ENCODE measurements at regions not wholly inside any gene's neighbourhood (a gene's known extent, or its start where the extent isn't known, plus 50 kb on each side); places are given as distances from the start of the nearest gene placed in this dataset.

- WGBS (ENCODE audit: insufficient coverage): 80% methylated on average over 6 of the region's 9 CpGs
- H3K9me3 ChIP-seq (replicated peaks in 1 of 2; ENCODE audit: control insufficient read depth in 1 of 2, insufficient read depth in 1 of 2, low read length in 2 of 2): peaks cover 19 to 21% of the 10 kb centered on the region in 2 donors
- no peaks in the 10 kb centered on the region for H3K36me3 ChIP-seq (replicated peaks in 1 of 2; ENCODE audit: control insufficient read depth in 1 of 2, insufficient read depth in 2 of 2, low read length in 2 of 2)
- H3K4me2 ChIP-seq (replicated peaks; ENCODE audit: extremely low read depth, low read length, poor library complexity, severe bottlenecking): no peak overlapping the region
- no peaks in the 10 kb centered on the region for H3K27me3 ChIP-seq (ENCODE audit: control insufficient read depth in 2 of 2, insufficient read depth in 2 of 2, low read length in 2 of 2)
- Mint-ChIP-seq H3K36me3 (no peaks in the 10 kb centered on the region), H3K9me3 (peaks cover 5 to 16% (median 7%) of the 10 kb centered on the region in 7 donors), H3K27me3 (ENCODE audit: low read depth in 3 of 3) (peaks cover 0 to 1% (median 0%) of the 10 kb centered on the region in 3 donors), H3K4me3 (no peak overlapping the region), H3K4me1 (no peaks in the 10 kb centered on the region), H3K27ac (no peak overlapping the region)
- no peak for DNase-seq
- no peak overlapping the region for H3K9ac ChIP-seq (ENCODE audit: insufficient read depth, low read length, poor library complexity, severe bottlenecking)
- no peaks in the 10 kb centered on the region for H3K79me2 ChIP-seq (ENCODE audit: insufficient read depth, low read length)
- no peaks in the 10 kb centered on the region for H3K4me1 ChIP-seq (ENCODE audit: control insufficient read depth in 1 of 2, insufficient read depth in 2 of 2, low read length in 2 of 2)
- intact Hi-C loops (cut with micrococcal nuclease): no loop called here
- no peaks in the 10 kb centered on the region for H4K20me1 ChIP-seq (ENCODE audit: insufficient read depth, low read length)
- TF ChIP-seq CTCF (IDR thresholded peaks at IDR 0.05): no peak
- no peak overlapping the region for H2AFZ ChIP-seq (ENCODE audit: insufficient read depth, low read depth, low read length, poor library complexity, severe bottlenecking)
- H3K4me3 ChIP-seq (replicated peaks in 1 of 3; ENCODE audit: low read depth in 2 of 3, low read length in 3 of 3): no peak overlapping the region
- H3K27ac ChIP-seq (ENCODE audit: low read depth in 1 of 2, low read length in 2 of 2): no peak overlapping the region
These were observed 320.5 kb downstream of the AASDHPPT start for GRCh38 chr11:106397787-106398501.

- H3K36me3 Mint-ChIP-seq: no peaks in the 10 kb centered on the region
- Histone ChIP-seq H3K27ac (ENCODE audit: low read depth in 1 of 2, low read length in 2 of 2) (no peak overlapping the region), H3K4me1 (ENCODE audit: control insufficient read depth in 1 of 2, insufficient read depth in 2 of 2, low read length in 2 of 2) (no peaks in the 10 kb centered on the region), H3K9me3 (replicated peaks in 1 of 2; ENCODE audit: control insufficient read depth in 1 of 2, insufficient read depth in 1 of 2, low read length in 2 of 2) (peaks cover 19 to 21% of the 10 kb centered on the region in 2 donors), H3K79me2 (ENCODE audit: insufficient read depth, low read length) (no peaks in the 10 kb centered on the region), H3K9ac (ENCODE audit: insufficient read depth, low read length, poor library complexity, severe bottlenecking) (no peak overlapping the region), H3K4me3 (replicated peaks in 1 of 3; ENCODE audit: low read depth in 2 of 3, low read length in 3 of 3) (no peak overlapping the region), H2AFZ (ENCODE audit: insufficient read depth, low read depth, low read length, poor library complexity, severe bottlenecking) (no peak overlapping the region), H3K4me2 (replicated peaks; ENCODE audit: extremely low read depth, low read length, poor library complexity, severe bottlenecking) (no peak overlapping the region), H4K20me1 (ENCODE audit: insufficient read depth, low read length) (no peaks in the 10 kb centered on the region), H3K27me3 (ENCODE audit: control insufficient read depth in 2 of 2, insufficient read depth in 2 of 2, low read length in 2 of 2) (no peaks in the 10 kb centered on the region), H3K36me3 (replicated peaks in 1 of 2; ENCODE audit: control insufficient read depth in 1 of 2, insufficient read depth in 2 of 2, low read length in 2 of 2) (no peaks in the 10 kb centered on the region)
- intact Hi-C loops (cut with micrococcal nuclease): no loop called here
- no peaks in the 10 kb centered on the region for H3K4me1 Mint-ChIP-seq
- no peak overlapping the region for H3K27ac Mint-ChIP-seq
- no peak overlapping the region for H3K4me3 Mint-ChIP-seq
- DNase-seq: no peak
- H3K9me3 Mint-ChIP-seq: peaks cover 5 to 16% (median 7%) of the 10 kb centered on the region in 7 donors
- H3K27me3 Mint-ChIP-seq (ENCODE audit: low read depth in 3 of 3): peaks cover 0 to 1% (median 0%) of the 10 kb centered on the region in 3 donors
- 50% methylated on average over 1 of the region's 5 CpGs for WGBS (ENCODE audit: insufficient coverage)
- TF ChIP-seq CTCF (IDR thresholded peaks at IDR 0.05): no peak
These were observed 321.1 kb downstream of the AASDHPPT start for GRCh38 chr11:106398502-106399075.
